ENCODE measurements at regions not wholly inside any gene's neighbourhood (a gene's known extent, or its start where the extent isn't known, plus 50 kb on each side); places are given as distances from the start of the nearest gene placed in this dataset.

GRCh38 chr13:85249151-85249550 lies 550.1 kb downstream of the SLITRK6 start:
- no peak for TF ChIP-seq CTCF (IDR thresholded peaks at IDR 0.05)

- TF ChIP-seq CTCF (IDR thresholded peaks at IDR 0.05): no peak
Observed at GRCh38 chr13:85247780-85248179, 551.4 kb downstream of the SLITRK6 start.

- TF ChIP-seq CTCF (IDR thresholded peaks at IDR 0.05): no peak
Observed at GRCh38 chr13:85243831-85244230, 555.4 kb downstream of the SLITRK6 start.

- no peak for TF ChIP-seq CTCF (IDR thresholded peaks at IDR 0.05)
Observed at GRCh38 chr13:85241060-85241459, 558.2 kb downstream of the SLITRK6 start.

- no peak for TF ChIP-seq CTCF (IDR thresholded peaks at IDR 0.05)
Observed at GRCh38 chr13:85236413-85236812, 562.8 kb downstream of the SLITRK6 start.

- no peak for TF ChIP-seq CTCF (IDR thresholded peaks at IDR 0.05)
Observed at GRCh38 chr13:85230691-85231093, 568.5 kb downstream of the SLITRK6 start.

- TF ChIP-seq CTCF (IDR thresholded peaks at IDR 0.05): no peak
Observed at GRCh38 chr13:85228692-85229091, 570.5 kb downstream of the SLITRK6 start.

- TF ChIP-seq CTCF (IDR thresholded peaks at IDR 0.05): no peak
Observed at GRCh38 chr13:85223883-85224656, 575.1 kb downstream of the SLITRK6 start.

All from LNCAP (cell line).